SIG-M5 treated with dmso at 0.1 percent for 504 hours (cell line): ENCODE measurements at regions not wholly inside any gene's neighbourhood (a gene's known extent, or its start where the extent isn't known, plus 50 kb on each side); places are given as distances from the start of the nearest gene placed in this dataset.
A peak's percentile ranks its signal among the peaks of the same experiment; 100 is the strongest.
"Not testable (repeated sequence)": the region's sequence is repeated elsewhere in the genome, so short reads cannot be mapped to it uniquely, and the experiment has no call there.

Experiments used
- DNase-seq: peaks from one replicate; lab custom pipeline; 2025; ENCODE audit not compliant: unreplicated experiment; lab: John Stamatoyannopoulos, UW

- DNase-seq, result not testable (repeated sequence)
Observed at GRCh38 chr1:145553795-145554194, 54.0 kb upstream of the GPR89A start.

GRCh38 chr1:145545055-145545454 lies 62.7 kb upstream of the GPR89A start:
- no peak for DNase-seq

GRCh38 chr1:145541685-145542084 lies 66.1 kb upstream of the GPR89A start:
- not testable (repeated sequence) for DNase-seq

GRCh38 chr1:145541246-145541645 lies 66.5 kb upstream of the GPR89A start:
- not testable (repeated sequence) for DNase-seq

GRCh38 chr1:145538118-145538882 lies 69.5 kb upstream of the GPR89A start:
- not testable (repeated sequence) for DNase-seq

GRCh38 chr1:145537003-145537402 lies 70.8 kb upstream of the GPR89A start:
- DNase-seq, result not testable (repeated sequence)

- not testable (repeated sequence) for DNase-seq
Observed at GRCh38 chr1:145535461-145535860, 72.3 kb upstream of the GPR89A start.

GRCh38 chr1:145528068-145528564 lies 79.7 kb upstream of the GPR89A start:
- DNase-seq, result not testable (repeated sequence)

GRCh38 chr1:145520159-145520558 lies 87.6 kb upstream of the GPR89A start:
- DNase-seq, result not testable (repeated sequence)

GRCh38 chr1:145519302-145519701 lies 88.5 kb upstream of the GPR89A start:
- not testable (repeated sequence) for DNase-seq

- DNase-seq, result peak; percentile 17
Observed at GRCh38 chr1:145513017-145513416, 87.6 kb upstream of the NBPF20 start.

GRCh38 chr1:145508053-145508452 lies 82.7 kb upstream of the NBPF20 start:
- DNase-seq, result not testable (repeated sequence)

GRCh38 chr1:145505663-145506647 lies 80.6 kb upstream of the NBPF20 start:
- not testable (repeated sequence) for DNase-seq

GRCh38 chr1:145504834-145505413 lies 79.5 kb upstream of the NBPF20 start:
- DNase-seq, result not testable (repeated sequence)

- not testable (repeated sequence) for DNase-seq
Observed at GRCh38 chr1:145504310-145504709, 78.9 kb upstream of the NBPF20 start.

GRCh38 chr1:145500251-145500650 lies 74.8 kb upstream of the NBPF20 start:
- not testable (repeated sequence) for DNase-seq

- not testable (repeated sequence) for DNase-seq
Observed at GRCh38 chr1:145495077-145495871, 69.9 kb upstream of the NBPF20 start.

GRCh38 chr1:145488193-145488933 lies 63.0 kb upstream of the NBPF20 start:
- not testable (repeated sequence) for DNase-seq

- not testable (repeated sequence) for DNase-seq
Observed at GRCh38 chr1:145487156-145487555, 61.8 kb upstream of the NBPF20 start.
